Neuronal stem cell (in vitro differentiated cells): ENCODE measurements at regions not wholly inside any gene's neighbourhood (a gene's known extent, or its start where the extent isn't known, plus 50 kb on each side); places are given as distances from the start of the nearest gene placed in this dataset.
A peak's percentile ranks its signal among the peaks of the same experiment; 100 is the strongest.
"Not testable (repeated sequence)": the region's sequence is repeated elsewhere in the genome, so short reads cannot be mapped to it uniquely, and the experiment has no call there.

Experiments
- DNase-seq: peaks from one replicate; pipeline ENCODE4 v3.0.0-alpha.2; 2013; ENCODE audit warnings: low spot score
- H2AFZ ChIP-seq: one replicate; pipeline ENCODE4 v1.6.1; 2013; ENCODE audit warnings: mild to moderate bottlenecking, low read length, inconsistent platforms
- H2AK5ac ChIP-seq: 2 replicates; pipeline ENCODE4 v1.6.1; 2013; ENCODE audit warnings: low read depth, mild to moderate bottlenecking, inconsistent platforms, low read length, moderate library complexity, mixed read lengths
- H2BK120ac ChIP-seq: 2 replicates; pipeline ENCODE4 v1.6.1; 2013; ENCODE audit warnings: low read depth, mild to moderate bottlenecking, inconsistent platforms, low read length, moderate library complexity, mixed read lengths
- H2BK12ac ChIP-seq: one replicate; pipeline ENCODE4 v1.6.1; 2013; ENCODE audit warnings: low read length, inconsistent platforms
- H2BK15ac ChIP-seq: 2 replicates; pipeline ENCODE4 v1.6.1; 2013; ENCODE audit warnings: mild to moderate bottlenecking, low read length, inconsistent platforms, mixed read lengths
- H2BK5ac ChIP-seq: one replicate; pipeline ENCODE4 v1.6.1; 2013; ENCODE audit warnings: inconsistent platforms, mild to moderate bottlenecking, low read length, moderate library complexity
- H3K14ac ChIP-seq: one replicate; pipeline ENCODE4 v1.6.1; 2013; ENCODE audit warnings: low read length, inconsistent platforms
- H3K18ac ChIP-seq: 2 replicates; pipeline ENCODE4 v1.6.1; 2013; ENCODE audit warnings: low read length, inconsistent platforms
- H3K23ac ChIP-seq: 2 replicates; pipeline ENCODE4 v1.6.1; 2013; ENCODE audit warnings: low read depth, mild to moderate bottlenecking, mixed read lengths, low read length, inconsistent platforms; ENCODE audit not compliant: poor library complexity
- H3K27ac ChIP-seq: replicated peaks from 3 replicates; pipeline ENCODE4 v1.5.1; 2013; ENCODE audit warnings: low read length, inconsistent platforms
- H3K27me3 ChIP-seq, 3 experiments: 2 replicates each; pipeline ENCODE4 v1.6.1; 2013; ENCODE audit warnings: low read length in 3 of 3, mild to moderate bottlenecking in 2 of 3, inconsistent platforms in 1 of 3, low read depth in 1 of 3, mixed read lengths in 1 of 3, moderate library complexity in 1 of 3; ENCODE audit not compliant: control insufficient read depth in 3 of 3, insufficient read depth in 3 of 3
- H3K36me3 ChIP-seq, 2 donors: replicated peaks in 1 of 2; 2 replicates each; pipeline ENCODE4 v1.6.1; 2013; ENCODE audit warnings: low read length in 2 of 2; ENCODE audit not compliant: control insufficient read depth in 2 of 2, insufficient read depth in 2 of 2
- H3K4ac ChIP-seq: 2 replicates; pipeline ENCODE4 v1.6.1; 2013; ENCODE audit warnings: inconsistent platforms, mild to moderate bottlenecking, low read length, moderate library complexity
- H3K4me1 ChIP-seq, 2 donors: 1 replicate in 1 of 2; 2 replicates in 1 of 2; pipeline ENCODE4 v1.6.1; 2013; ENCODE audit warnings: low read length in 2 of 2, low read depth in 1 of 2; ENCODE audit not compliant: control insufficient read depth in 2 of 2, insufficient read depth in 1 of 2
- H3K4me2 ChIP-seq: one replicate; pipeline ENCODE4 v1.6.1; 2013; ENCODE audit warnings: mild to moderate bottlenecking, low read length, inconsistent platforms; ENCODE audit not compliant: insufficient read depth, poor library complexity, severe bottlenecking
- H3K4me3 ChIP-seq, 2 donors: 2 replicates each; pipeline ENCODE4 v1.5.1; 2013; ENCODE audit warnings: low read length in 2 of 2, mild to moderate bottlenecking in 2 of 2, inconsistent platforms in 1 of 2, moderate library complexity in 1 of 2
- H3K79me1 ChIP-seq: one replicate; pipeline ENCODE4 v1.6.1; 2013; ENCODE audit warnings: low read depth, mild to moderate bottlenecking, inconsistent platforms, low read length, moderate library complexity
- H3K9ac ChIP-seq: one replicate; pipeline ENCODE4 v1.6.1; 2013; ENCODE audit warnings: mild to moderate bottlenecking, low read depth, low read length, inconsistent platforms; ENCODE audit not compliant: poor library complexity
- H3K9me3 ChIP-seq, 2 donors: replicated peaks in 1 of 2; 2 replicates each; pipeline versions ENCODE3 to v1.6.1; 2013; ENCODE audit warnings: low read length in 2 of 2, mild to moderate bottlenecking in 2 of 2, inconsistent platforms in 1 of 2, low read depth in 1 of 2, mixed read lengths in 1 of 2, moderate library complexity in 1 of 2; ENCODE audit not compliant: control insufficient read depth in 2 of 2, insufficient read depth in 1 of 2
- H4K8ac ChIP-seq: one replicate; pipeline ENCODE4 v1.6.1; 2013; ENCODE audit warnings: low read depth, mild to moderate bottlenecking, inconsistent platforms, low read length, moderate library complexity
- H4K91ac ChIP-seq: one replicate; pipeline ENCODE4 v1.6.1; 2013; ENCODE audit warnings: low read length, low read depth, mild to moderate bottlenecking, inconsistent platforms; ENCODE audit not compliant: poor library complexity
- WGBS, 2 donors: extraction: QIAGEN DNeasy Blood & Tissue Kit; methylation state at CpG; one replicate each; pipeline ENCODE4 v1.1.7; 2013; ENCODE audit warnings: missing lambda C conversion rate in 2 of 2, mixed read lengths in 1 of 2; ENCODE audit not compliant: insufficient read length in 2 of 2, insufficient replicate concordance in 1 of 2; ENCODE audit errors: extremely low coverage in 2 of 2; 5-methylcytosine and 5-hydroxymethylcytosine counted together

GRCh38 chr7:6946873-6947272 lies 120.8 kb upstream of the CCZ1B start:
- not testable (repeated sequence) for H2BK120ac ChIP-seq, H2BK5ac ChIP-seq, H3K4ac ChIP-seq, H4K8ac ChIP-seq, H2AFZ ChIP-seq, H2BK15ac ChIP-seq, H2BK12ac ChIP-seq, DNase-seq, H3K18ac ChIP-seq, H3K4me3 ChIP-seq, H3K14ac ChIP-seq, H3K27ac ChIP-seq, H3K4me2 ChIP-seq, H3K9me3 ChIP-seq, H3K23ac ChIP-seq, H3K27me3 ChIP-seq, H3K36me3 ChIP-seq, H4K91ac ChIP-seq, H2AK5ac ChIP-seq, H3K4me1 ChIP-seq, H3K9ac ChIP-seq, H3K79me1 ChIP-seq
- WGBS, 2 donors, result no CpG with 5 or more reads among the region's 5 CpGs

DNA sequence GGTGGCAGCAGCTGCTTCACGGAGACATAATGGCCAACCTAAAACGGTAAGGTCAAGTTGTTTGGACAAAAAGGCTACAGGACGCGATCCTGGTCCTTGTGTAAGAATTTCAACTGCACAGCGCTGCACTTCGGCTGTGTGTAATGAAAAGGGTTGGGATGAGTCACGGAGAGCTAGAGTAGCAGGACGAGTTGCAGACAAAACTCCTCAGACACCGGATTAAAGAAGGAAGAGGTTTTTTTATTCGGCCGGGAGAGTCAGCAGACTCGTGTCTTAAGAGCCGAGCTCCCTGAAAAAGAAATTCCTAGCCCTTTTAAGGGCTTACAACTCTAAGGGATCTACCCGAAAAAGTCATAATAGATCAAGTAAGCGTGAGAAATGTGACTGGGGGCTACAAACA lies 124.2 kb upstream of the CCZ1B start:
- H3K4me1 ChIP-seq, H3K9me3 ChIP-seq, H4K8ac ChIP-seq, H2BK15ac ChIP-seq, H3K18ac ChIP-seq, H3K36me3 ChIP-seq, H2BK120ac ChIP-seq, H2BK5ac ChIP-seq, H2BK12ac ChIP-seq, H4K91ac ChIP-seq, H3K4me2 ChIP-seq, H3K9ac ChIP-seq, H3K27me3 ChIP-seq, H2AK5ac ChIP-seq, H3K14ac ChIP-seq, H3K23ac ChIP-seq, H3K27ac ChIP-seq, H3K79me1 ChIP-seq, H3K4ac ChIP-seq, H3K4me3 ChIP-seq, DNase-seq: not testable (repeated sequence)
- peak overlapping the region; percentile 29 for H2AFZ ChIP-seq
- WGBS, 2 donors, result no CpG with 5 or more reads among the region's 15 CpGs

DNA sequence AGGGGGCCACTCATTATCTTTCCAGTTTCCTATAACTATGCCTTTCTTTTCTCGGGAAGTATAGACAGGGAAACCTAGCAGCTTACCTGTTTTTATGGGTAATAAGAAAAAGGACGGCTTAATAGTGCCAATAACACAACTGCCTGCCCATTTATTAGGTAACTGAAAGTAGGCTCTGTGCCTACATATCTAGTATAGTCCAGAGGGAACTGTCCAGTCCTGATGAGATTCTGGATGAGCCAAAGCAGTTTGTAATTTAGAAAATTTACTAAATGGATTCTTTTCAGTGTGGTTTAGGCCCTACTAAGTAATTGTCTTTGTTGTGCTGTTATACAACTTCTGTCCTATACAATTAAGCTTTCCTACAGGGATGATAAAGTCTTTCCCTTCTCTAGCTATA lies 125.5 kb upstream of the CCZ1B start:
- not testable (repeated sequence) for H3K4me2 ChIP-seq, H3K9me3 ChIP-seq, H3K23ac ChIP-seq, H3K4me3 ChIP-seq, H3K14ac ChIP-seq, H2AFZ ChIP-seq, H4K8ac ChIP-seq, H3K36me3 ChIP-seq, H3K4ac ChIP-seq, DNase-seq, H3K79me1 ChIP-seq, H3K27me3 ChIP-seq, H2AK5ac ChIP-seq, H3K18ac ChIP-seq, H4K91ac ChIP-seq, H2BK120ac ChIP-seq, H3K4me1 ChIP-seq, H2BK15ac ChIP-seq, H2BK12ac ChIP-seq, H3K27ac ChIP-seq, H3K9ac ChIP-seq, H2BK5ac ChIP-seq
- no CpG with 5 or more reads among the region's 2 CpGs for WGBS, 2 donors

DNA sequence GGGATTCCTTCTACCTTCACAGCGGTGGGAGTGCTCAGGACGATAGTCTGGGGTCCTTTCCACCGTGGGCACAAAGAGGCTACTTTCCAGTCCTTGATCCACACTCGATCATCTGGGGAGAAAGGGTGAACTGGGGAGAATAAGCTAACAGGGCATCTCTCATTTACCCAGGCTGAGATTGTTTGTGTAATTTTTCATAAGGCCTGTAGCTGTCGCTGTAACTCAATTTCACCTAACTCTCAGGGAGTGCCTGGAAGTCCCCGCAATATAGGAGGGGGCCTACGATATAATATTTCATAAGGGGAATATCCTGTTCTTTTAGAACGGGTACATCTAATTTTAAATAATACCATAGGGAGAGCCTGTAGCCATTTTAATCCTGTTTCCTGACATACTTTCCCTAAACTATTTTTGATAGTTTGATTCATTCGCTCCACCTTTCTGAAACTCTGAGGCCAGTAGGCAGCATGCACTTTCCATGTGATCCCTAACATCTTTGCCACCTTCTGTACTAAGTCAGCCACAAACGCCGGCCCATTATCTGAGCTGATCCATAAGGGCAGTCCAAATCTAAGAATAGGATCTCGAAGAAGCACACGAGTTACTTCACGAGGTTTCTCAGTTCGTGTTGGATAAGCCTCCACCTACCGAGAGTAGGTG lies 127.2 kb upstream of the CCZ1B start:
- H3K36me3 ChIP-seq, H3K79me1 ChIP-seq, H3K4ac ChIP-seq, H3K4me3 ChIP-seq, H3K27me3 ChIP-seq, H4K91ac ChIP-seq, H3K18ac ChIP-seq, H2AK5ac ChIP-seq, H2BK120ac ChIP-seq, H4K8ac ChIP-seq, H2BK15ac ChIP-seq, H3K14ac ChIP-seq, H2AFZ ChIP-seq, H2BK12ac ChIP-seq, DNase-seq, H3K9ac ChIP-seq, H3K4me1 ChIP-seq, H3K9me3 ChIP-seq, H3K23ac ChIP-seq, H2BK5ac ChIP-seq, H3K27ac ChIP-seq: not testable (repeated sequence)
- H3K4me2 ChIP-seq, result peak overlapping the region; percentile 11
- no CpG with 5 or more reads among the region's 16 CpGs for WGBS, 2 donors
